Thyroid gland (tissue), 4 donors: ENCODE measurements at regions not wholly inside any gene's neighbourhood (a gene's known extent, or its start where the extent isn't known, plus 50 kb on each side); places are given as distances from the start of the nearest gene placed in this dataset.
A peak's percentile ranks its signal among the peaks of the same experiment; 100 is the strongest.

Experiments used
- DNase-seq, 2 donors: peaks; one replicate each; pipeline ENCODE4 v3.0.0-alpha.2; 2019
- H3K27ac ChIP-seq, 3 donors: fragments of 200-600 bp; sonication (generic); 1 replicate in 2 of 3; 2 replicates in 1 of 3; pipeline ENCODE4 v1.5.1; 2016 to 2019; ENCODE audit warnings: mild to moderate bottlenecking in 1 of 3, moderate library complexity in 1 of 3
- H3K27me3 ChIP-seq: fragments of 200-600 bp; sonication (generic); one replicate; pipeline ENCODE4 v1.5.1; 2019
- H3K36me3 ChIP-seq, 2 donors: fragments of 200-600 bp; sonication (generic); one replicate each; pipeline ENCODE4 v1.5.1; 2016 to 2019
- H3K4me1 ChIP-seq, 2 donors: fragments of 200-600 bp; sonication (generic); one replicate each; pipeline ENCODE4 v1.5.1; 2017 to 2019
- H3K4me3 ChIP-seq, 3 donors: fragments of 200-600 bp; sonication (generic); replicated peaks in 1 of 3; 1 replicate in 2 of 3; 2 replicates in 1 of 3; pipeline ENCODE4 v1.5.1; 2016; ENCODE audit warnings: mild to moderate bottlenecking in 1 of 3
- H3K9me3 ChIP-seq: fragments of 200-600 bp; sonication (generic); one replicate; pipeline ENCODE4 v1.5.1; 2017
- POLR2A ChIP-seq, 2 donors: fragments of 450-650 bp; IDR thresholded peaks; one replicate each; pipeline ENCODE4 v1.6.1; 2017; ENCODE audit warnings: antibody characterized with exemption in 2 of 2, mild to moderate bottlenecking in 2 of 2, moderate library complexity in 1 of 2
- WGBS, 2 donors: methylation state at CpG; one replicate each; pipeline ENCODE4 v1.1.5; 2017; 5-methylcytosine and 5-hydroxymethylcytosine counted together
- intact Hi-C: fragments of 100-400 bp; cut with DNase I; formaldehyde crosslinking; loops from one replicate; pipeline ENCODE4 v1.15.1; 2023
- TF ChIP-seq, protein P1 (sequence below), 6 experiments: fragments of 200-600 bp in 3 of 6; fragments of 450-650 bp in 3 of 6; sonication (generic) in 3 of 6; IDR thresholded peaks; one replicate each; pipeline ENCODE4 v1.5.1; 2016 to 2019; ENCODE audit warnings: antibody characterized with exemption in 6 of 6, mild to moderate bottlenecking in 2 of 6, inconsistent platforms in 1 of 6, moderate library complexity in 1 of 6

DNA sequence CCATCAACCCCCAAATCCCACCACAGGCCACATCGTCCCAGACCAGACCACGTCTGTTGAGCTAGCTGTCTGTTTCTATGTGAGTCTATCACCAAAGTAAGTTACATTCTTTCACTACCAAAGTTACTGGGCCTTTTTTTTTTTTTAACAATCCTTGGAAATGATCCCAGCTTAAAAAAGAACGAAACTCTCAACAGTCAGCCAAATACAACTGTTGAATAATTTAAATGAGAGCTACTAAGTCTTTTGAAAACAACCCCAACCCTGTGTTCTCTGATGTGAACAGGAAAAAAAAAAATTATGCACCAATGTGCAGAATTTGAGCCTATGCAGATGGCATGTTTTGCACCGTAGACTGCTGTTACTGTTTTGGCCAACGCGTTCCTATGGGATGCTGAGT, 134.0 kb upstream of the ETS2 start:
- peaks cover 4 to 6% of the 10 kb centered on the region in 2 donors for H3K4me1 ChIP-seq
- 25 to 33% methylated on average over 6 of the region's 6 CpGs for WGBS, 2 donors
- no peak for DNase-seq
- H3K4me3 ChIP-seq: no peak overlapping the region
- H3K27ac ChIP-seq: no peak overlapping the region
- H3K36me3 ChIP-seq: no peaks in the 10 kb centered on the region
- TF ChIP-seq, protein P1, sequence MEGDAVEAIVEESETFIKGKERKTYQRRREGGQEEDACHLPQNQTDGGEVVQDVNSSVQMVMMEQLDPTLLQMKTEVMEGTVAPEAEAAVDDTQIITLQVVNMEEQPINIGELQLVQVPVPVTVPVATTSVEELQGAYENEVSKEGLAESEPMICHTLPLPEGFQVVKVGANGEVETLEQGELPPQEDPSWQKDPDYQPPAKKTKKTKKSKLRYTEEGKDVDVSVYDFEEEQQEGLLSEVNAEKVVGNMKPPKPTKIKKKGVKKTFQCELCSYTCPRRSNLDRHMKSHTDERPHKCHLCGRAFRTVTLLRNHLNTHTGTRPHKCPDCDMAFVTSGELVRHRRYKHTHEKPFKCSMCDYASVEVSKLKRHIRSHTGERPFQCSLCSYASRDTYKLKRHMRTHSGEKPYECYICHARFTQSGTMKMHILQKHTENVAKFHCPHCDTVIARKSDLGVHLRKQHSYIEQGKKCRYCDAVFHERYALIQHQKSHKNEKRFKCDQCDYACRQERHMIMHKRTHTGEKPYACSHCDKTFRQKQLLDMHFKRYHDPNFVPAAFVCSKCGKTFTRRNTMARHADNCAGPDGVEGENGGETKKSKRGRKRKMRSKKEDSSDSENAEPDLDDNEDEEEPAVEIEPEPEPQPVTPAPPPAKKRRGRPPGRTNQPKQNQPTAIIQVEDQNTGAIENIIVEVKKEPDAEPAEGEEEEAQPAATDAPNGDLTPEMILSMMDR (IDR thresholded peaks at IDR 0.05): no peak
- TF ChIP-seq POLR2A (IDR thresholded peaks at IDR 0.05): no peak
- H3K9me3 ChIP-seq: no peaks in the 10 kb centered on the region
- intact Hi-C loops: no loop called here
- no peaks in the 10 kb centered on the region for H3K27me3 ChIP-seq

- Histone ChIP-seq H3K4me3 (no peak overlapping the region), H3K27ac (no peak overlapping the region), H3K9me3 (no peaks in the 10 kb centered on the region), H3K27me3 (no peaks in the 10 kb centered on the region), H3K4me1 (peaks cover 4 to 6% of the 10 kb centered on the region in 2 donors), H3K36me3 (no peaks in the 10 kb centered on the region)
- intact Hi-C loops: no loop called here
- WGBS, 2 donors: 79 to 81% methylated on average over 22 of the region's 22 CpGs
- no peak for TF ChIP-seq POLR2A (IDR thresholded peaks at IDR 0.05)
- TF ChIP-seq, protein P1 (IDR thresholded peaks at IDR 0.05): no peak
- no peak for DNase-seq
Observed at GRCh38 chr21:38675182-38675824, 130.4 kb upstream of the ETS2 start.

- no peak for TF ChIP-seq POLR2A (IDR thresholded peaks at IDR 0.05)
- TF ChIP-seq, protein P1 (IDR thresholded peaks at IDR 0.05): no peak
Observed at GRCh38 chr21:38678827-38679226, 126.9 kb upstream of the ETS2 start.

GRCh38 chr21:38679534-38679933, 126.2 kb upstream of the ETS2 start:
- no peaks in the 10 kb centered on the region for H3K27me3 ChIP-seq
- no peak overlapping the region for H3K4me3 ChIP-seq
- no peaks in the 10 kb centered on the region for H3K4me1 ChIP-seq
- TF ChIP-seq, protein P1 (IDR thresholded peaks at IDR 0.05): no peak
- no peak for TF ChIP-seq POLR2A (IDR thresholded peaks at IDR 0.05)
- 60 to 71% methylated on average over 4 of the region's 4 CpGs for WGBS, 2 donors
- H3K36me3 ChIP-seq: no peaks in the 10 kb centered on the region
- intact Hi-C loops: no loop called here
- no peak for DNase-seq
- H3K9me3 ChIP-seq: no peaks in the 10 kb centered on the region
- peak overlapping the region in 1 of 3 donors; percentile 29 for H3K27ac ChIP-seq

More at GRCh38 chr21:38678827-38679226, 126.9 kb upstream of the ETS2 start:
- intact Hi-C loops: no loop called here
- Histone ChIP-seq H3K27me3 (no peaks in the 10 kb centered on the region), H3K27ac (no peak overlapping the region), H3K4me1 (no peaks in the 10 kb centered on the region), H3K4me3 (no peak overlapping the region), H3K9me3 (no peaks in the 10 kb centered on the region), H3K36me3 (no peaks in the 10 kb centered on the region)
- no peak for DNase-seq

DNA sequence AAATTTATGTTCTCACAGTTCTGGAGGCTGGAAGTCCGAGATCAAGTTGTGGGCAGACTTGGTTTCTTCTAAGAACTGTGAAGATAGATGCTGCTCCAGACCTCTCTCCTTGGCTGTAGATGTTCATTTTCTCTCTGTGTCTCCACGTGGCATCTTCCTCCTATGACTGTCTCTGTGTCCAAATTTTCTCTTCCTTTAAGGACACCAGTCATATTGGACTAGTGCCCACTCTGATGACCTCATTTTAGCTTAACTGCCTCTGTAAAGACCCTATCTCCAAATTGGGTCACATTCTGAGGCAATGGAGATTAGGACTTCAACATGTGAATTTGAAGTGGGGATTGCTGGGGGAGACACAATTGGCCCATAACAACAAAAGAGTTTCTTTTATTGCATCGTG, 125.3 kb upstream of the ETS2 start:
- no peaks in the 10 kb centered on the region for H3K27me3 ChIP-seq
- no peak for DNase-seq
- 73 to 82% methylated on average over 3 of the region's 3 CpGs for WGBS, 2 donors
- no peaks in the 10 kb centered on the region for H3K36me3 ChIP-seq
- H3K9me3 ChIP-seq: no peaks in the 10 kb centered on the region
- H3K4me3 ChIP-seq: no peak overlapping the region
- intact Hi-C loops: no loop called here
- H3K4me1 ChIP-seq: no peaks in the 10 kb centered on the region
- no peak overlapping the region for H3K27ac ChIP-seq
- no peak for TF ChIP-seq POLR2A (IDR thresholded peaks at IDR 0.05)
- TF ChIP-seq, protein P1 (IDR thresholded peaks at IDR 0.05): no peak
